ENCODE measurements at regions not wholly inside any gene's neighbourhood (a gene's known extent, or its start where the extent isn't known, plus 50 kb on each side); places are given as distances from the start of the nearest gene placed in this dataset.

DNA sequence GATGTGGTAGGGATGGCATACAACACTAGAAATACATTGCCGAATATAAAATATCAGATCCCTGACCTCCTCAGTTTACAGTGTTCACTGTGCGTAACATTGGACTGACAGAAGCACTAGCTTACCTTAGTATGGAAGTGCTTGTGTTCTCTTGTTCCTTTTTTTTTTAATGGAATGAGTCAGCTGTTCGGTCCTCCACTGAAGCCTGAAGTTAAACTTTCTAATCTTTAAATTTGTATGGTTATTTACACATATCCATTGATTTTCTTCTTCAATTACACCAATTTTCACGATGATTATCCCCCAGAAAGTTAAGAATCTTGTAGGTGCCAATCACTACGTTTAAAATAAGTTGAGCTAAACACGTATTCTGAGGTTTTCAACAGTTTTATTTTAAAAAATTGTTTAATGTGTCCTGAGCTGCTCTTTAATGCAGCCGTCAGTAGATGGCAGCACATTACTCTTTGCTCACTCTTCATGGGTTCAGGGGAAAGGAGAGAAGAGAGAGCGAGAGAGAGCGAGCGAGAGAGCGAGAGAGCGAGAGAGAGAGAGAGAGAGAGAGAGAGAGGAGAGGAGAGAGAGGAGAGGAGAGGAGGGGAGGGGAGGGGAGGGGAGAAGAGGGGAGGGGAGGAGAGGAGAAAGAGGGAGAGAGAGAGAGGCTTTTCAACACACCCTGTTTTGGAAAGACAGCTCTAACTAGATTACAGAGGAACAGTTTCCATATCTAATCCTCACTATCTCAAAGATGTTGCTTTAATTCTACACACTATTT, 134.7 kb upstream of the SCAF11 start:
- TF ChIP-seq, protein P1, sequence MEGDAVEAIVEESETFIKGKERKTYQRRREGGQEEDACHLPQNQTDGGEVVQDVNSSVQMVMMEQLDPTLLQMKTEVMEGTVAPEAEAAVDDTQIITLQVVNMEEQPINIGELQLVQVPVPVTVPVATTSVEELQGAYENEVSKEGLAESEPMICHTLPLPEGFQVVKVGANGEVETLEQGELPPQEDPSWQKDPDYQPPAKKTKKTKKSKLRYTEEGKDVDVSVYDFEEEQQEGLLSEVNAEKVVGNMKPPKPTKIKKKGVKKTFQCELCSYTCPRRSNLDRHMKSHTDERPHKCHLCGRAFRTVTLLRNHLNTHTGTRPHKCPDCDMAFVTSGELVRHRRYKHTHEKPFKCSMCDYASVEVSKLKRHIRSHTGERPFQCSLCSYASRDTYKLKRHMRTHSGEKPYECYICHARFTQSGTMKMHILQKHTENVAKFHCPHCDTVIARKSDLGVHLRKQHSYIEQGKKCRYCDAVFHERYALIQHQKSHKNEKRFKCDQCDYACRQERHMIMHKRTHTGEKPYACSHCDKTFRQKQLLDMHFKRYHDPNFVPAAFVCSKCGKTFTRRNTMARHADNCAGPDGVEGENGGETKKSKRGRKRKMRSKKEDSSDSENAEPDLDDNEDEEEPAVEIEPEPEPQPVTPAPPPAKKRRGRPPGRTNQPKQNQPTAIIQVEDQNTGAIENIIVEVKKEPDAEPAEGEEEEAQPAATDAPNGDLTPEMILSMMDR (IDR thresholded peaks at IDR 0.05; ENCODE audit: unreplicated experiment) = peak; percentile 69
- Mint-ChIP-seq H3K4me1 (ENCODE audit: insufficient read depth, unreplicated experiment) (peaks cover 13% of the 10 kb centered on the region), H3K27me3 (ENCODE audit: insufficient read depth, unreplicated experiment) (peaks cover 16% of the 10 kb centered on the region), H3K27ac (ENCODE audit: low read depth, unreplicated experiment) (peak overlapping the region; percentile 28), H3K4me3 (ENCODE audit: unreplicated experiment) (peak overlapping the region; percentile 64), H3K36me3 (ENCODE audit: insufficient read depth, unreplicated experiment) (no peaks in the 10 kb centered on the region), H3K9me3 (ENCODE audit: unreplicated experiment) (no peaks in the 10 kb centered on the region)
- ChIA-PET POLR2A (interaction anchor here (0.6 to 4.6 kb wide), 29 partner anchors 9 to 860 kb away, joined by 3 to 29 read pairs (median 4); partner anchors contain the start of genes SCAF11 and SLC38A1), CTCF (interaction anchor here (0.6 to 3.9 kb wide), 74 partner anchors 8 to 1035 kb away, joined by 3 to 37 read pairs (median 4); partner anchors contain the start of gene SLC38A1)
- no TSS peak for BruUV-seq (replicated peaks)
- intact Hi-C loops (cut with micrococcal nuclease) = loop anchor here (1.0 to 10.0 kb wide), 3 partner anchors 232 to 890 kb away; no protein-coding TSS in a partner anchor
- peak; percentile 87 for DNase-seq (ENCODE audit: unreplicated experiment)

DNA sequence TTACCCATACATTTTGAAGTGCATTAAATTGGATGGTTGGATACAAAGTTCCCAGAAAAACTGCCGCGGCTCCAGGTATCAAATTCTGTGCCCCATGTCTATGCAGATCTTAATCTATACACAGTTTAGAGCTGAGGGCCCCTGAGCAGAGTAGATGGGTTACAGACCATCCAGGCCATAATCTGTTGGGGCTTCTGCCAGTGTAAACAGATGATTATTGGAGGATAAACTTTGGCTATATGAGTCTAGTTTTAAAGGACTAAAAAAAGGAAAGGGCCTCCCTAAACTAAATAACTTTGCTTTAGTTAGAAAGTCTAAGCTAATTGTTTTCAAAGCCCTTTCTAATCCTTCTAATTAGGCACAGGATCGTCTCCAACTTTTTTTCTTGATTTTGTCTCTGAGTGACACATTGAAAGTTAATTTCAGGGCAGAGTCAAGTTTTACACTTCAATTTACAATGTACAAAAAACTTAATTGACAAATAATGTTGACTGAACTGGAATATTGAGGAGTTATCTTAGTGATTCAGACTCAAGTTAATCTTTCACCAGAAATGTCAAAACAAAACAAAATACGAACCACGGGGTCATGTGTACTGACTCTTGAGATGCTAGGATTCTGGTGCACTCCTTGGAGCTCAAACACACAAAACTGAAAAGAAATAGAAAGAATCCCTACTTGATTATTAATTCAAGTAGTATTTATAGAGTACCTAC, 133.9 kb upstream of the SCAF11 start:
- no peaks in the 10 kb centered on the region for H3K36me3 Mint-ChIP-seq (ENCODE audit: insufficient read depth, unreplicated experiment)
- no peaks in the 10 kb centered on the region for H3K9me3 Mint-ChIP-seq (ENCODE audit: unreplicated experiment)
- H3K4me3 Mint-ChIP-seq (ENCODE audit: unreplicated experiment) = no peak overlapping the region
- TF ChIP-seq, protein P1 (IDR thresholded peaks at IDR 0.05; ENCODE audit: unreplicated experiment) = no peak
- no peak for DNase-seq (ENCODE audit: unreplicated experiment)
- POLR2A ChIA-PET = interaction anchor here (0.6 to 4.6 kb wide), 25 partner anchors 10 to 860 kb away, joined by 3 to 29 read pairs (median 4); partner anchors contain the start of genes SCAF11 and SLC38A1
- H3K27ac Mint-ChIP-seq (ENCODE audit: low read depth, unreplicated experiment) = no peak overlapping the region
- peaks cover 16% of the 10 kb centered on the region for H3K27me3 Mint-ChIP-seq (ENCODE audit: insufficient read depth, unreplicated experiment)
- H3K4me1 Mint-ChIP-seq (ENCODE audit: insufficient read depth, unreplicated experiment) = peaks cover 13% of the 10 kb centered on the region
- intact Hi-C loops (cut with micrococcal nuclease) = loop anchor here (10.0 kb wide), 1 partner anchor 891 kb away; no protein-coding TSS in a partner anchor
- BruUV-seq (replicated peaks) = no TSS peak
- CTCF ChIA-PET = interaction anchor here (0.6 to 3.9 kb wide), 60 partner anchors 7 to 1035 kb away, joined by 3 to 37 read pairs (median 4); partner anchors contain the start of gene SLC38A1

DNA sequence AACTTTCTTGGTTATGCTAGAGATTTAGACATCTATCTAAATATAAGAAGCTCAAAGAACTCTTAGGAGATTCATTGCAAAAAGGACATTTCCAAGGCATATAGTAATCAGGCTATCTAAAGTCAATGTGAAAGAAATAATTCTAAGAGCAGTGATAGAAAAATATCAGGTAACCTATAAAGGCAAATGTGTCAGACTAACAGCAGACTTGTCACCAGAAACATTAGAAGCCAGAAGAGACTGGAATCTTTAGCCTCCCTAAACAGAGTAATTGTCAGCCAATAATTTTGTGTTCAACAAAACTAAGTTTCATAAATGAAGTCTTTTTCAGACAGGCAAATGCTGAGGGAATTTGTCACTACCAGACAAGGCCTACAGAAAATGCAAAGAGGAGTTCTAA, 122.0 kb upstream of the SCAF11 start:
- no peaks in the 10 kb centered on the region for H3K27me3 Mint-ChIP-seq (ENCODE audit: insufficient read depth, unreplicated experiment)
- H3K36me3 Mint-ChIP-seq (ENCODE audit: insufficient read depth, unreplicated experiment) = no peaks in the 10 kb centered on the region
- ChIA-PET CTCF (interaction anchor here (0.6 to 2.0 kb wide), 4 partner anchors 9 to 42 kb away, joined by 3 to 15 read pairs (median 4); no protein-coding TSS in a partner anchor), POLR2A (interaction anchor here (1.2 kb wide), 1 partner anchor 12 kb away, joined by 8 read pairs; no protein-coding TSS in a partner anchor)
- H3K4me1 Mint-ChIP-seq (ENCODE audit: insufficient read depth, unreplicated experiment) = peaks cover 11% of the 10 kb centered on the region
- intact Hi-C loops (cut with micrococcal nuclease) = no loop called here
- TF ChIP-seq, protein P1 (IDR thresholded peaks at IDR 0.05; ENCODE audit: unreplicated experiment) = no peak
- no TSS peak for BruUV-seq (replicated peaks)
- no peaks in the 10 kb centered on the region for H3K9me3 Mint-ChIP-seq (ENCODE audit: unreplicated experiment)
- H3K27ac Mint-ChIP-seq (ENCODE audit: low read depth, unreplicated experiment) = no peak overlapping the region
- no peak for DNase-seq (ENCODE audit: unreplicated experiment)
- no peak overlapping the region for H3K4me3 Mint-ChIP-seq (ENCODE audit: unreplicated experiment)

DNA sequence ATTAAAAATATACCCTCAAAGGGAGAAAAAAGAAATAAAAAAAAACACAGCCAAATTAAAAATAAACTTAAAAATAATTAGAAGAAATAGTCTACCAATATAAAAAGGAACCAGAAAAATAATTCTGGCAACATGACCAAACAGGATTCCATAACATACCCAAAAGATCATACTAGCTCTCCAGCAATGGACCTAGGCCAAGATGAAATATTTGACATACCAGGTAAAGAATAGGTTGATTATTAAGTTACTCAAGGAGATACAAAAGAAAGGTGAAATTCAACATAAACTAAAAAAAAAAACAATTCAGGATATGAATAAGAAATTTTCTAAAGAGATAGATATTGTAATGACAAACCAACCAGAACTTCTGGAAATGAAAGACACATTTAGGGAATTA, 121.3 kb upstream of the SCAF11 start:
- Mint-ChIP-seq H3K27me3 (ENCODE audit: insufficient read depth, unreplicated experiment) (no peaks in the 10 kb centered on the region), H3K4me3 (ENCODE audit: unreplicated experiment) (no peak overlapping the region), H3K9me3 (ENCODE audit: unreplicated experiment) (no peaks in the 10 kb centered on the region), H3K36me3 (ENCODE audit: insufficient read depth, unreplicated experiment) (no peaks in the 10 kb centered on the region), H3K4me1 (ENCODE audit: insufficient read depth, unreplicated experiment) (peaks cover 15% of the 10 kb centered on the region), H3K27ac (ENCODE audit: low read depth, unreplicated experiment) (no peak overlapping the region)
- ChIA-PET CTCF (interaction anchor here (0.5 to 2.0 kb wide), 6 partner anchors 8 to 75 kb away, joined by 3 to 15 read pairs (median 3); no protein-coding TSS in a partner anchor), POLR2A (interaction anchor here (1.1 to 1.2 kb wide), 2 partner anchors 12 to 13 kb away, joined by 3 to 8 read pairs; no protein-coding TSS in a partner anchor)
- DNase-seq (ENCODE audit: unreplicated experiment) = no peak
- intact Hi-C loops (cut with micrococcal nuclease) = no loop called here
- no TSS peak for BruUV-seq (replicated peaks)
- TF ChIP-seq, protein P1 (IDR thresholded peaks at IDR 0.05; ENCODE audit: unreplicated experiment) = no peak

Measured in MCF 10A (cell line).